Hepatocyte (in vitro differentiated cells): ENCODE measurements at regions not wholly inside any gene's neighbourhood (a gene's known extent, or its start where the extent isn't known, plus 50 kb on each side); places are given as distances from the start of the nearest gene placed in this dataset.

Experiments used
- DNase-seq: peaks from one replicate; pipeline ENCODE4 v3.0.0-alpha.2; 2016; ENCODE audit warnings: low spot score
- H2AFZ ChIP-seq: fragments of 200-600 bp; sonication (generic); 2 replicates; pipeline ENCODE4 v1.6.0; 2016; ENCODE audit warnings: antibody characterized with exemption, mild to moderate bottlenecking
- H3K27ac ChIP-seq: fragments of 200-600 bp; sonication (generic); 2 replicates; pipeline ENCODE4 v1.5.1; 2016; ENCODE audit warnings: mild to moderate bottlenecking
- H3K27me3 ChIP-seq: fragments of 200-600 bp; sonication (generic); 2 replicates; pipeline ENCODE4 v1.6.1; 2016
- H3K36me3 ChIP-seq: fragments of 200-600 bp; sonication (generic); replicated peaks from 2 replicates; pipeline ENCODE4 v1.5.1; 2016; ENCODE audit warnings: low read depth; ENCODE audit not compliant: insufficient read depth
- H3K4me1 ChIP-seq: fragments of 200-600 bp; sonication (generic); 2 replicates; pipeline ENCODE4 v1.5.1; 2016; ENCODE audit warnings: mild to moderate bottlenecking, moderate library complexity; ENCODE audit not compliant: insufficient read depth
- H3K4me2 ChIP-seq: fragments of 200-600 bp; sonication (generic); 2 replicates; pipeline ENCODE4 v1.6.0; 2016
- H3K4me3 ChIP-seq: fragments of 200-600 bp; sonication (generic); 2 replicates; pipeline ENCODE4 v1.5.1; 2016; ENCODE audit warnings: mild to moderate bottlenecking
- H3K79me2 ChIP-seq: fragments of 200-600 bp; sonication (generic); 2 replicates; pipeline ENCODE4 v1.6.0; 2017; ENCODE audit warnings: mild to moderate bottlenecking
- H3K9me2 ChIP-seq: fragments of 200-600 bp; sonication (generic); replicated peaks from 2 replicates; pipeline ENCODE4 v1.6.0; 2017; ENCODE audit warnings: mild to moderate bottlenecking; ENCODE audit not compliant: insufficient read depth
- H3K9me3 ChIP-seq: fragments of 200-600 bp; sonication (generic); 2 replicates; pipeline ENCODE4 v1.5.1; 2016; ENCODE audit warnings: low read depth, mild to moderate bottlenecking
- H4K20me1 ChIP-seq: fragments of 200-600 bp; sonication (generic); 2 replicates; pipeline ENCODE4 v1.6.0; 2016; ENCODE audit warnings: mild to moderate bottlenecking; ENCODE audit not compliant: insufficient read depth, poor library complexity, severe bottlenecking
- EZH2 ChIP-seq: fragments of 200-600 bp; sonication (generic); IDR thresholded peaks from 2 replicates; pipeline ENCODE4 v1.6.1; 2016; ENCODE audit warnings: antibody characterized with exemption, mild to moderate bottlenecking, borderline replicate concordance
- EZH2phosphoT487 ChIP-seq: fragments of 200-600 bp; sonication (generic); IDR thresholded peaks from one replicate; pipeline ENCODE4 v1.6.1; 2018; ENCODE audit warnings: antibody characterized with exemption, mild to moderate bottlenecking, low read depth, moderate library complexity; ENCODE audit not compliant: unreplicated experiment, severe bottlenecking
- WGBS: methylation state at CpG from one replicate; pipeline ENCODE4 v1.1.6; 2016; ENCODE audit warnings: low lambda C conversion rate; ENCODE audit errors: missing lambda C conversion rate; 5-methylcytosine and 5-hydroxymethylcytosine counted together
- TF ChIP-seq, protein P1 (sequence below): fragments of 200-600 bp; sonication (generic); IDR thresholded peaks from 2 replicates; pipeline ENCODE4 v1.5.1; 2016; ENCODE audit warnings: antibody characterized with exemption, mild to moderate bottlenecking; ENCODE audit not compliant: poor library complexity

DNA sequence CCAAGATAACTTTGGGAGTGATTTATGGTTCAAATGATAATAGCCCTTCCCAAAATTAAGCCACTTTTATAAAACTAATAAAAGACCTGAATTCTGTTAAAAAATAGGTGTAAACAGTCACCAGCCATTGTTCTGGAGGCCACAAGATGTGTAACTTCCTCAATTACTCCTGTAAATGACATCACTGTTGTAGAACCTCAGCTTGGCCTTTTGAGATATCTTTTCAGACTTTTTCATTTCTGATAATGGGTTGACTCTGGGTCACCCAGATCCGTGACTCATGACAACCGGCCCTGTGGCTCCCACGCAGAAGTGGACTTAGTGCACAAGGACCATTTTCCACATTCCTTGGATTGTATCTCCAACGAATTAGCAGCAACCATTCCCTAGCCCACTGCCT, 106.6 kb downstream of the DKK1 start:
- no peak overlapping the region for H3K4me3 ChIP-seq
- no peaks in the 10 kb centered on the region for H3K36me3 ChIP-seq
- H3K27me3 ChIP-seq: no peaks in the 10 kb centered on the region
- H3K4me1 ChIP-seq: no peaks in the 10 kb centered on the region
- no peak overlapping the region for H2AFZ ChIP-seq
- WGBS: 79% methylated on average over 4 of the region's 4 CpGs
- H3K4me2 ChIP-seq: no peak overlapping the region
- H3K79me2 ChIP-seq: no peaks in the 10 kb centered on the region
- TF ChIP-seq EZH2: no peak
- TF ChIP-seq EZH2phosphoT487: no peak
- TF ChIP-seq, protein P1, sequence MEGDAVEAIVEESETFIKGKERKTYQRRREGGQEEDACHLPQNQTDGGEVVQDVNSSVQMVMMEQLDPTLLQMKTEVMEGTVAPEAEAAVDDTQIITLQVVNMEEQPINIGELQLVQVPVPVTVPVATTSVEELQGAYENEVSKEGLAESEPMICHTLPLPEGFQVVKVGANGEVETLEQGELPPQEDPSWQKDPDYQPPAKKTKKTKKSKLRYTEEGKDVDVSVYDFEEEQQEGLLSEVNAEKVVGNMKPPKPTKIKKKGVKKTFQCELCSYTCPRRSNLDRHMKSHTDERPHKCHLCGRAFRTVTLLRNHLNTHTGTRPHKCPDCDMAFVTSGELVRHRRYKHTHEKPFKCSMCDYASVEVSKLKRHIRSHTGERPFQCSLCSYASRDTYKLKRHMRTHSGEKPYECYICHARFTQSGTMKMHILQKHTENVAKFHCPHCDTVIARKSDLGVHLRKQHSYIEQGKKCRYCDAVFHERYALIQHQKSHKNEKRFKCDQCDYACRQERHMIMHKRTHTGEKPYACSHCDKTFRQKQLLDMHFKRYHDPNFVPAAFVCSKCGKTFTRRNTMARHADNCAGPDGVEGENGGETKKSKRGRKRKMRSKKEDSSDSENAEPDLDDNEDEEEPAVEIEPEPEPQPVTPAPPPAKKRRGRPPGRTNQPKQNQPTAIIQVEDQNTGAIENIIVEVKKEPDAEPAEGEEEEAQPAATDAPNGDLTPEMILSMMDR: no peak
- H3K27ac ChIP-seq: no peak overlapping the region
- H3K9me2 ChIP-seq: no peaks in the 10 kb centered on the region
- no peaks in the 10 kb centered on the region for H3K9me3 ChIP-seq
- DNase-seq: no peak
- no peaks in the 10 kb centered on the region for H4K20me1 ChIP-seq

DNA sequence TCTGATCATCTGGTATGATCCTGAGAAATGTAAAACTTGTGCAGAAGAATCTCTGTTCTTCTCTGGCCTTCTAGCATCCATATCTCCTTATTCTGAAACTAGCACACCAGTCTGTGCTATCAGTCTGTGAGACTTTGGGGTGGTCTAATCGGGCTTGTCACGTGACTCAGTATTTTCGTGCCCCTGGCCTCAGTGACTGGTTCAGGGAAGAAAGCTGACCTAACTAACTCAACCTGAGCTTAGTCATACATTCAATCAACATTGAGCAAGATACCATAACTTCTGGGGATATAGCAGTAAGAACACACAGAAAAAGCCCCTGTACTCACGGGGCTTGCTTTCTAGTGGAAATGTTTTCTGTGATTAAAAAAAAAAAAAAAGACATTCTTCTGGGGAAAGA, 109.3 kb downstream of the DKK1 start:
- Histone ChIP-seq H3K9me2 (no peaks in the 10 kb centered on the region), H3K36me3 (no peaks in the 10 kb centered on the region), H3K27me3 (no peaks in the 10 kb centered on the region), H3K4me2 (no peak overlapping the region), H3K79me2 (no peaks in the 10 kb centered on the region), H2AFZ (no peak overlapping the region), H3K4me1 (no peaks in the 10 kb centered on the region), H3K4me3 (no peak overlapping the region), H4K20me1 (no peaks in the 10 kb centered on the region), H3K9me3 (no peaks in the 10 kb centered on the region), H3K27ac (no peak overlapping the region)
- 89% methylated on average over 4 of the region's 4 CpGs for WGBS
- TF ChIP-seq, protein P1: no peak
- no peak for TF ChIP-seq EZH2phosphoT487
- no peak for TF ChIP-seq EZH2
- DNase-seq: no peak

DNA sequence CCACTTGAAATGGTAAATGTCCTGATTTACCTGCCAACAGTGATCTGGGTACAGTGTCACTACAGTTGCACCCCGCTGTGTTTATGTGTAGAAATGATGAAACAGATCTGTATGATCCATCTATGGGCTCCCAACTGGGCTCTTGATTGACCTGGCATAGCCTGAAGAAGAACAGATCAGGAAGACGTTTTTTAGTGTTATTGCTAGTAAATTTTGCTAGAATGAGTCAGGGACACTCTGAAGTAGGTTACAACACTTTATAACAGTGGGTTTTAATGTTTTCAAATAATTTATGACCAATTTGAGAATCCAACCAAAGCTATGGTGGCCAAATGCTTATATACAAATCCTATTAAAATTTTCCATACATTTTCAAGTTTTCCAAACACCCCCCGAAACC, 110.3 kb downstream of the DKK1 start:
- Histone ChIP-seq H4K20me1 (no peaks in the 10 kb centered on the region), H3K4me3 (no peak overlapping the region), H2AFZ (no peak overlapping the region), H3K9me2 (no peaks in the 10 kb centered on the region), H3K27me3 (no peaks in the 10 kb centered on the region), H3K4me2 (no peak overlapping the region), H3K27ac (no peak overlapping the region), H3K9me3 (no peaks in the 10 kb centered on the region), H3K4me1 (no peaks in the 10 kb centered on the region), H3K36me3 (no peaks in the 10 kb centered on the region), H3K79me2 (no peaks in the 10 kb centered on the region)
- 69% methylated on average over 3 of the region's 3 CpGs for WGBS
- no peak for TF ChIP-seq EZH2
- no peak for TF ChIP-seq EZH2phosphoT487
- TF ChIP-seq, protein P1: no peak
- no peak for DNase-seq

DNA sequence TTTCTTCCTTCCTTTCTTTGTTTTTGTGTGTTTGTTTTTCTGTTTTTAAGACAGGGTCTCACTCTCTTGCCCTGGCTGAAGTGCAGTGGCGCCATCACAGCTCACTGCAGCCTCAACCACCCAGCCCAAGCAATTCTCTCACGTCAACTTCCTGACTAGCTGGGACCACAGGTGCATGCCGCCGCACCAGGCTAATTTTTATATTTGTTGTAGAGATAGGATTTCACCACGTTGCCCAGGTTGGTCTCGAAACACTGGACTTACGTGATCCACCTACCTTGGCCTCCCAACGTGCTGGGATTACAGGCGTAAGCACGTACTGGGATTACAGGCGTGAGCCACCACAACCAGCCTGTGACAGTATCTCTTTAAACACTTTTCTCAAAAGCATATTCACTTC, 120.7 kb downstream of the DKK1 start:
- H3K79me2 ChIP-seq: no peaks in the 10 kb centered on the region
- WGBS: 98% methylated on average over 11 of the region's 11 CpGs
- H3K9me3 ChIP-seq: no peaks in the 10 kb centered on the region
- no peaks in the 10 kb centered on the region for H3K4me1 ChIP-seq
- DNase-seq: no peak
- H2AFZ ChIP-seq: no peak overlapping the region
- H3K27ac ChIP-seq: no peak overlapping the region
- H3K4me2 ChIP-seq: no peak overlapping the region
- H3K27me3 ChIP-seq: no peaks in the 10 kb centered on the region
- H3K36me3 ChIP-seq: no peaks in the 10 kb centered on the region
- H3K4me3 ChIP-seq: no peak overlapping the region
- TF ChIP-seq EZH2 (no peak), EZH2phosphoT487 (no peak)
- TF ChIP-seq, protein P1: no peak
- no peaks in the 10 kb centered on the region for H3K9me2 ChIP-seq
- no peaks in the 10 kb centered on the region for H4K20me1 ChIP-seq
